ENCODE measurements at regions not wholly inside any gene's neighbourhood (a gene's known extent, or its start where the extent isn't known, plus 50 kb on each side); places are given as distances from the start of the nearest gene placed in this dataset.

DNA sequence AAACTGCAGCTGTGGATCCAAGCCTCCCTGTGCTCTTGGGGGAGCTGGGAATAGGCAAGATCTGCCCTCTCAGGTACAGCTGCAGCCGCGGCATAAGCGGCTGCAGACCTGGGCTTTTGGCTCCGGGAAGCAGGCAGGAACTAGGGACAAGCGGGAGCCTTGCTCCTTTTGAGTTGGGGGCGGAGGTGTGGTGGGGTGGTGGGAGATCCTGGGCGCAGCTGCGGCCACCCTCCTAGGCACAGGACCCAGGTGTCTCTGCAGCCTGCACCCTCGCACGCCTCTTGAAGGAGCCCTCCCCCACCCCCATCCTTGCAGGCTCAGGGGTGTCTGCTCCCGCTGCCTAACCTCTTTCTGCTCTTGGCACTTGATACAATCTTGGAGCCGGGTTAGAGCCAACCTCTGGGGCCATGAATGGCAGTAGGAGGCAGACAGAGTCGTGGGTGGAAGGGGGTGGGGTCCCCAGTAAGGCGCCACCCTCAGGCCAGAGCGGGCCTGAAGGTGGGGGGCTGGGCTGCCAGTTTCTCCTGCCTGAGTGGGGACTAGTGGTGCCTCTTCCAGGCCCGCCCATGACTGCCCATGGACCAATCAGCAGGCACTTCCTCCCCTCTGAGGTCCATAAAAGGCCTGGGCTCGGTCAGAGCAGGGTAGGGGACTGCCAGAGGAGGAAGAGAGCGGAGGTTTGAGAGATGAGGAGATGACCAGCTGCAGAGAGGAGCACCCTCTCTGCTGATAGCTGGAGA lies 267.6 kb upstream of the TNC start (continued):
- TF ChIP-seq, protein P1, sequence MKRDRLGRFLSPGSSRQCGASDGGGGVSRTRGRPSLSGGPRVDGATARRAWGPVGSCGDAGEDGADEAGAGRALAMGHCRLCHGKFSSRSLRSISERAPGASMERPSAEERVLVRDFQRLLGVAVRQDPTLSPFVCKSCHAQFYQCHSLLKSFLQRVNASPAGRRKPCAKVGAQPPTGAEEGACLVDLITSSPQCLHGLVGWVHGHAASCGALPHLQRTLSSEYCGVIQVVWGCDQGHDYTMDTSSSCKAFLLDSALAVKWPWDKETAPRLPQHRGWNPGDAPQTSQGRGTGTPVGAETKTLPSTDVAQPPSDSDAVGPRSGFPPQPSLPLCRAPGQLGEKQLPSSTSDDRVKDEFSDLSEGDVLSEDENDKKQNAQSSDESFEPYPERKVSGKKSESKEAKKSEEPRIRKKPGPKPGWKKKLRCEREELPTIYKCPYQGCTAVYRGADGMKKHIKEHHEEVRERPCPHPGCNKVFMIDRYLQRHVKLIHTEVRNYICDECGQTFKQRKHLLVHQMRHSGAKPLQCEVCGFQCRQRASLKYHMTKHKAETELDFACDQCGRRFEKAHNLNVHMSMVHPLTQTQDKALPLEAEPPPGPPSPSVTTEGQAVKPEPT (CRISPR knock-in tag; IDR thresholded peaks at IDR 0.05; ENCODE audit: low read depth), result no peak
- no peak for TF ChIP-seq ZNF615 (CRISPR knock-in tag; IDR thresholded peaks at IDR 0.05; ENCODE audit: borderline replicate concordance)
- TF ChIP-seq ZNF792 (CRISPR knock-in tag; IDR thresholded peaks at IDR 0.05), result no peak
- TF ChIP-seq ZC3H13 (CRISPR knock-in tag; IDR thresholded peaks at IDR 0.05), result no peak
- TF ChIP-seq, protein P2, sequence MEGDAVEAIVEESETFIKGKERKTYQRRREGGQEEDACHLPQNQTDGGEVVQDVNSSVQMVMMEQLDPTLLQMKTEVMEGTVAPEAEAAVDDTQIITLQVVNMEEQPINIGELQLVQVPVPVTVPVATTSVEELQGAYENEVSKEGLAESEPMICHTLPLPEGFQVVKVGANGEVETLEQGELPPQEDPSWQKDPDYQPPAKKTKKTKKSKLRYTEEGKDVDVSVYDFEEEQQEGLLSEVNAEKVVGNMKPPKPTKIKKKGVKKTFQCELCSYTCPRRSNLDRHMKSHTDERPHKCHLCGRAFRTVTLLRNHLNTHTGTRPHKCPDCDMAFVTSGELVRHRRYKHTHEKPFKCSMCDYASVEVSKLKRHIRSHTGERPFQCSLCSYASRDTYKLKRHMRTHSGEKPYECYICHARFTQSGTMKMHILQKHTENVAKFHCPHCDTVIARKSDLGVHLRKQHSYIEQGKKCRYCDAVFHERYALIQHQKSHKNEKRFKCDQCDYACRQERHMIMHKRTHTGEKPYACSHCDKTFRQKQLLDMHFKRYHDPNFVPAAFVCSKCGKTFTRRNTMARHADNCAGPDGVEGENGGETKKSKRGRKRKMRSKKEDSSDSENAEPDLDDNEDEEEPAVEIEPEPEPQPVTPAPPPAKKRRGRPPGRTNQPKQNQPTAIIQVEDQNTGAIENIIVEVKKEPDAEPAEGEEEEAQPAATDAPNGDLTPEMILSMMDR (CRISPR knock-in tag; IDR thresholded peaks at IDR 0.05), result no peak
- no peak for TF ChIP-seq ZNF101 (CRISPR knock-in tag; IDR thresholded peaks at IDR 0.05; ENCODE audit: borderline replicate concordance, low read depth)
- TF ChIP-seq NR2F6 (IDR thresholded peaks at IDR 0.05), result no peak
- TF ChIP-seq NR2F6 (CRISPR knock-in tag; IDR thresholded peaks at IDR 0.05), result no peak
- TF ChIP-seq SSRP1 (CRISPR knock-in tag; IDR thresholded peaks at IDR 0.05), result no peak
